Glomerular visceral epithelial cell (primary cell): ENCODE measurements at regions not wholly inside any gene's neighbourhood (a gene's known extent, or its start where the extent isn't known, plus 50 kb on each side); places are given as distances from the start of the nearest gene placed in this dataset.

ENCODE experiments used
- DNase-seq: peaks from one replicate; pipeline ENCODE4 v3.0.0-alpha.2; 2016; ENCODE audit errors: extremely low spot score

DNA sequence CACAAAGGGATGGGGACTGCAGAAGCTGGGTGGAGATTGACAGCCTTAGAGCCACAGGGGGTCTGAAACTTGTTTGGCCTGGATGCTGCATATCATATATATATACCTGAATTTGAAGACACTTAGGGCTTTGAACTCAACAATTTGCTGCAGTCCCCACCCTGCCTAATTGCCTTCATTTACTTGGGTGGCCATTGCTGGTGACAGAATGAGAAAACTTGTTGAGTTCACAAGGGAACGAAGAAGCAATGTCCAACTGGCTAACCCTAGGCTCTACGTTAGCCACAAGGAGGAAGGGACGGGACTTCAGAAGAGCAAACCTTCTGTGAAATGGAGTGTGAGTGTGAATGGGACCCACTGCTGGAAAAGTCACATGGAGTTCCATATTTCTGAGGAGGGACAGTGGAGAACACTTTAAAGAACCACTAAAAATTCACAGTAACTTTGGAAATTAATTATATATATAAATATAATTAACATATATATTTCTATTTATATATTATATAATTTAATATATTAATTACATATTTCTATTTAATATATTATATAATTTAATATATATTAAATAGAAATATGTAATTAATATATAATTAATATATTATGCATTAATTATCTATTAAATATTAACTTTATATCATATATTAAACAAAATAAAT, 215.3 kb upstream of the SOX9 start:
- DNase-seq, result no peak

DNA sequence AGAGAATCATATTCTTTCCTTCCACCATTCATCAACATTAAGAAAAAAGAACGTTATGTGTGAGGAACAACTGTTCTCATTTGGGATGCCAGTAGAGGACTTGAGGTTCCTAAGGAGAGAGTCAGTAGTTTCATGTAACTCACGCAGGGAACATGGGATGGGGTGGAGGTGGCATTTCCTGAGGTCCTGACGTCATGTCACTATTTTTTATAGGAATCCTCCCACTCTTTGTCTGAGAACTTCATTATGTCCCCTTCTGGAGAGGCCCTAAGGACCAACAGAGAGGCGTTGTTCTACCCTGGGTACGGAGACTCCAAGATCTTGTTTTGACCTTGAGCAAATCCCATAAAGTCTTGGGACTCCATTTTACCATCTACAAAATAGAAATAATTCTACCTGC, 211.7 kb upstream of the SOX9 start:
- DNase-seq, result no peak

DNA sequence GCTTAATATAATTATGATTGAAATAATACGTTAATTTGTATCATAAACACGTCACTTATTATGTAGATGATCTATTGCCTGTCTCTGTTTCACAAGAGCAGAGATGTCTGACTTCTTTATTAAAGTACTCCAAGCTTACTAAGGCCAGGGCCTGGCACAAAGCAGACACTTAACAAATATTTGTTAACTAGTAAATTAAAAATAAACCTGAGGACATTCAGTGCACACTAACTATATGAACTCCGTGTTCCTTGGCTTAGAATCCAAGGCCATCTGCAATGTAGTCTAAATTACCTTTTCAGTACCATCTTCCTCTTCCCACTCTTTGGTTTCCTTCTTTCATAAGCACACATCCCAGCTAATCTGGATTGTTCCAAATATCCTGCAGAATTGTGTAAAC, 210.8 kb upstream of the SOX9 start:
- no peak for DNase-seq

DNA sequence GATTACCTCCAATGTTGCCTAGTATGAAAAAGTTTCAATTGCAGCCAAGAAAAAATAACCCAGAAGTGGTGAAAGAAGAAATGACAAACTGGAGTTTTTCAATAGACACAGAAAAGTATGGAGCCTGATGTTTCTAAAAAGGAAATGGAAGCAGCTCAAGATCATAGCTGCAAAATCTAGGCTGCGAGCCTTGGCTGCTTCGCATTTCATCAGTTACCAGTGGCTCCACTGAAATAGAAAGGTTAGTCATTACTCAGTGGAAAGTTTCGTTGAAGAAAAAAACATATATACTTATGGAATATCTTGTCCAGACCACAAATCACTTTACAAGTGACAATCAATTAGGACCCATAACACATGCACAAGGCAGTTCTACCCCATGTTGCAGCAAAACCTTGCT, 206.8 kb upstream of the SOX9 start:
- DNase-seq, result no peak

DNA sequence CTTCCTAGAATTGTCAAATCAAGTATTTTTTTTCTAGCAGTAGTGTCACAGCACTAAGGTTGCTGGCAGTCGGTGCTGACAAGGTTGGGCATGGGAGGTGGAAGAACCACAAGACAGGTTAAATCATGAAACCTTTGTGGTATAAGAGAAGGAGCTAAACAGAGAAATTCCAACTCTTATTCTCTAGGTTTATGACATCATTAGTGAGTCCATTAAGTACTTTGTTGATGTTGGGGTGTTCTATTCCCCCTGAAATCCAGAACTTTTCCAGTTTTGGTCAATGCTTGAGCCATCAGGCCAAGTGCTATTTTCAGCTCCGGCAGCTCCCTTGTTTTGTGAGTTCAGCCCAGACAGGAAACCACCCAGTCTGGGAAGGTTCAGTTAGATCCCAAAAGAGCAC, 206.0 kb upstream of the SOX9 start:
- DNase-seq, result no peak

DNA sequence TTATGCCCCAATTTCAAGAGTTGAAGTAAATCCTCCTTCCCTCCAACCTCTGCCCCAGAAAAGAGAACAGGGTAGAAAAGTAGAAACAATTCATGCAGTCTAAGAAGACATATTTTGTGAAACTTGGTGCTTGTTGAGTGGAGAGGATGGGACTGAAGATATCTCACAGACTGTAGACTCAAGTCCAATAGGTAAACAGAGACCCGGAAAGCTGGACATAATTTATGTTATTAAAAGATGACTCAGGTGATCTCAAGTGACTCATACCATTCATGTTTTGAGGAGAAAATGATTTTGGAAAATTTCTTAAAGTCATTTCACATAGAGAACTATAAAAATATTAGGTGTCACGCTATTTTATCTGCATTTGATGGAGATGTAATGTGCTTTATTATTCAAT, 203.1 kb upstream of the SOX9 start:
- no peak for DNase-seq

DNA sequence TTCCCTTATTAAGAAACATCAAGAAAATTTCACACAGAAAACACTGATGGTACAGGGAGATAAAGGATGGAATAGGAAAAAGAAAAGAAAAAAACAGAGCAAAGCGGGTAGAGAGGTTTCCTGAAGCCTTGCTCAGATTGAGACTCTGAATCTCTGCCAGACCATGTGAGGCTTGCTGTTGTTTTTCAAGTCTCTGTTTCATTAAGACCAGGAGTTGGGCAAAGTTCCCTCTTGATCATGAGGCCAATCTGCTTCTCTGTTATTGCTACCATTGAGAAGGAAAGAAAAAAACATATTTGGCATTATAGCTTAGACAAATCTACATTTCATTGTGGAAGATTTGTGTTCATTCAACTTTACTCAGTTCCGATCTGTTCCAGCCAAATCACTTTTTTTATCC, 201.6 kb upstream of the SOX9 start:
- DNase-seq, result no peak

DNA sequence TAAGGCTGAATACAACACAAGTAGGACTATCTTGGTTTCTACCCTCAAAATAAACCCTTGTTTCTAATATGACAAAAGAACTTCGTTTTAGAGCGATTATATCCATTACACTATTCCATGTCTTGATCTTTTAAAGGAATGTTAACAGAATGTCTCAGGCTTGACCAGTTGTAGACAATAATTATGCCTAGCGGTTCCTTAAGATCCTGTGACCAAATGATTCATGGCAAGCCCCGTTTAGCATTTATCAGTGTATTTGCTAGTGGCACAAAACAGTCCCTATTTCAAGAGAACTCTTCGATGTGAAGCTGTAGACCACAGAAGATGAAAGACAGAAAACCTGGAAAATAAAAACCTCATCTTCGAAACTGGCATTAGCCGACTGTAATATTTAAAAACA, 200.9 kb upstream of the SOX9 start:
- no peak for DNase-seq

DNA sequence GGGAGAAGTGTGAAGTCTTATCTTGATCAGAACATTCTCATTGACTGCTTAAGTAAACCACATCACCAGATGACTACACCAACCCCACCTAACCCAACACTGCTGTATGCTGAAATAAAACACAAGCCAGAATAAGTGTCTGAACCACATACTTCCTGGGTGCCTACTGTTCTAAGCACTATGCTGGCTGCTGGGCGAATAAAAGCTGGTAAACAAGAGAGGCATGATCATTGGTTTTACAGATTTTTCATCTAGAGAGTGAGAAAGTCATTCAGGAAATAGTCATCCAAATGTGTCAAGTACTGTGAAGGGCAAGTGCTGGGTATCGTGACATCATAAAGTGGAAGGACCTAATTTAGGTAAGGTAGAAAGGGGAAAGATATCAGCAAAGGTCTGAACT, 199.0 kb upstream of the SOX9 start:
- peak; percentile 17 for DNase-seq

DNA sequence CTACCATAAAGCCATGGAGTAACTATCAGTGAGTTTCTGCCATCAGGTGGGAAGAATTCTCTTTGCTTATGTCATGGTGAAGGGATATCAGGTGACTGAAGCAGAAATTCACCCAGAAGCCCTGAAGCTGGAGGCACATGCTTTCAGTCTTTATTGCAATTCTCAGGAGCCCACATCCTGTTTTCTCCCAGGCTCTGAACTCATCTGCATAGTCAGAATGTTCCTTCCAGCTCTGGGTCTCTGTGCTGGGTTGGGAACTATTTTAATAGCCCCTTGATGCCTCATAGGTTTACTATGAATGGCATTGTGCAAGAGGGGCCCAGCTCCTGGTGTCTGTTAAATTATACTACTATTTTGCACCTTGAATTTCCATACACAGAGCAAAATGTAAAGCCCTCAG, 198.4 kb upstream of the SOX9 start:
- DNase-seq, result peak; percentile 64

DNA sequence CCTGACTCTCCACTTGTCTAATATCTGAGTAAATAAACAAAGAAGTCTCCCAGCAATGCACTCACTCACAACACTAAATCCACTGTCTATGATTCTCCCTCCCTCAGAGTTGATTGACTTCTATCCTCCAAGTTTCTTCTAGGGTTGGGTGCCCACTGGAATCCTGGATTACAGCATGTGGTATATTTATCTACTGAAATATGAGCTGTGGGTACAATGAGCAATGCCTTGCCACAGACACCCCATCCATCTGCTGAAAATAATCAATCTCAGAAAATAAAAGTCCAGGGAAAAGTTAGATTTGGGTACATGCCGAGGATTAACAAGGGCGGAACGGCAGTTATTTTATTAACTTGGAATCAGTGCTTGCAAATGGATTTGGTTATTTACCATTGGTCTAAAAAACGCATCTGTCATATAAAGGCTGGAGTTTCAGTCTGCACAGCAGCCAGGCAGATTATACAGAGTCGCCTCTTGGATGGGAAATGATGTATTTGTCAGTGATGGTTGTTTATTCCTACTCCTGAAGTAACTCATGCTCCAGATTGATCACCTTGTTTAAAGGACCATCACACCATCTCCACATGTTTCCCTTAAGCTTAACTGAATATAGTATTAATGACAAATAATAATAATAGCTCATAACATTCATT, 193.9 kb upstream of the SOX9 start:
- DNase-seq, result peak; percentile 75

DNA sequence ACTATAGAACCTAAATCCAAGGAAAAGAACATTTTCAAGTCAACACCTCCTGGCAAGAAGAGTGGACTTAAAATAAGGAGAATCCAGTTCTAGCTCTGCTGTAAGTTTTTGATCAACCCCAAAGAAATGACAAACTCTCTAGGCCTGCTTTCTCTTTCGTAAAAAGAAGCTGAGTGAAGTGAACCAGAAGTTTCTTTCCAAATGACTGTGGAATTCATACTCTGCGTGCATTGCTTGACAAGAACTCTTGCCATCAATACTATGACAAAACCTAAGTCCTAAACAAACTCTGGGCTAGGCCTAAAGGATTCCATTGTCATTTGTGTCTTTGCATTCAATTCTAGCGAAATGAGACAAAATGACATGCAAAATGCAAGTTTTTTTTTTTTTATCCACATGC, 187.5 kb upstream of the SOX9 start:
- no peak for DNase-seq

DNA sequence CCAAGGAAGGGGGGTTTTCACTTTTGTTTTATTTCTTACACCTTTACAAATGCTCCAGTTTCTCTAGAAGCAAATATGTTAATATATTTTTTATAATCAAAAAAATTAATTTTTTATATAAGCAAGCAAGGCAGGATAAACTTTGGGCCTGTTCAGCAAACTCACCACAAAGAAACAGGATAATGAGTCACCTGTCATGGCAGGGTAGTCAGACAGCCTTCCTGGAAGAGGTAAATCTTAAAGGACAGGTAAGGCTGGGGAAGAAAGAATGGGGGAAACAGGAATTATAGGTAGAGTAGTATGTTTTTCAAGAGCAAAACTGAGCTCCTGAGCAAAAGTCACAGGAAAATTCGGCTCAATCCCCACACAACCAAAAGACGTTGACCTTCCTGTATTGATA, 186.3 kb upstream of the SOX9 start:
- no peak for DNase-seq

DNA sequence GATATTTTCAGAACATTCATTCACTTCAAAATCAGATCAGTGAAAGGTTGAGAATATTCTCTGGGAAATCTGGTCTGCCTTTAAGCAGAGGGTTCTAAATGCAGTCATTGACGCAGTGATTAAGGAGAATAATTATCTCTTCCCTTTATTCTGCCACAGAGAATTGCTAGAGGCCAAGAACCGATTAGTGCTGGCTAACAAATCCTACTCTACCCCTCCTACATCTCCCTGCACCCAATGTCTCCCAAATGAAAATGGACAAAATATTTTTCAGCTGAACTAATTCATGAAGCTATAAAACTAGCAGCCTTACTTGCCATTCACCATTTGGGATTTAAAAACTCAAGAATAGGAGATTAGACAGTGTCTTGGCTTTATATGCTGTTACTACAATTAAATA, 185.5 kb upstream of the SOX9 start:
- no peak for DNase-seq

DNA sequence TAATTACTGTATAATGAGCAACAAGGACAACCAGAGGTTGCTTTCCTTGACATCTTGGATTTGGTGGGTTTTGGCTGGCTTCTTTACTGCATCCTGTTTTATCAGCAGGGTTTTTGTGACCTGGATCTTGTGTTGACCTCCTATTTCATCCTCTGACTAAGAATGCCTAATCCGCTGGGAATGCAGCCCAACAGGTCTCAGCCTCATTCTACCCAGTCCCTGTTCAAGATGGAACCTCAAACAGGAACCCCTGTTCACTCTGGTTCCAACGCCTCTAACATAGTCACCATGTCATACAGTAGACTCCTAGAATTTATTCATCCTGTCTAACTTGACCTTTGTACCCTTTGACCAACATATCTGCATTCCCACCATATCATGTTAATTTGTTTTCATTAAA, 183.8 kb upstream of the SOX9 start:
- DNase-seq, result no peak

DNA sequence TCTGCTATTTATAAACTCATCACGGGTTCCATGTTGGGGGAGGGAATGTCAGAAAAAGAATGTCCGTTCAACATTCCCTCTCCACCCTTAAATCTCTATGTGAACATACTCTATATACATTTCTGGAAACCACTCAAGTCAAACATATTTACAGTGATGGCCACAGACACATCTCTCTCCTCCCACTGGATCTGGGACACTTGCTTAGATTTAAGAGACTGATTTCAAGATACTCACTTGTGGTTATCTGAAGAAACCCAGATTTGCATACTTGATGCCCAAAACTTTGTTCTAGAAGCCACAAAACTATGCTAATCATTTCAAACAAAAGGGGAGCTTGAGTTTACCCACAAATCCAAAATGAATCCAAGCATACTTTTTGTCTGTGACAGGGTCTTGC, 182.9 kb upstream of the SOX9 start:
- no peak for DNase-seq

DNA sequence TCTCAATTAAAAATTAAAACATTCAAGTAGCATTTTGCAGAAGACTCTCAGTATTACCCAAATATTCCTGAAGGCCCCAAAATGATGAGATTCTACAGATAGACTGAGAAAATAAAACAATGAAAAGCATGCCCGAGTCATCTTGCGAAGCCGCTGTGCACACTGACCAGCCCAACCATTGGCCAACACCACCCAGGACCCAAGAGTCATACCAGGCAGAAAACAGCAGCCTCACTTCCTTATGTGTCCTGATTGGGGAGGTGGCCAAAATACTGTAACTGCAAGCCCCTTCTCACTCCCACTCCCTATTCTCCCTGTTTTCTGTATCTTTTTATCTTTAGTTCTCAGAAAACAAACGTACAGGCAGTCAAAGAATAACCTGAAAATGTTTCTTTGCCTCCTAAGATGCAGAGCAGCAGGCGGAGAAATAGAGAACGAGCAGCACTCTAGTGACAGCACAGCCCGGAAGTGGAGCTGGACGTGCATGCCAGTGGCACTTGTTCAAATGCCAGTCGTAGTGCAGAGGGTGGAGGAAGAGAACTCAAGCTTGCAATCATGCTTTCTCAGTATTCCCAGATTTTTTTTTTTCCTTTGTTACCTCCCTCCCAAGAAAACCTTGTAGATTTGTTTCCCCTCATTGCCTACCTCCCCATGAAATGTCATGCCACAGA, 182.3 kb upstream of the SOX9 start:
- no peak for DNase-seq

DNA sequence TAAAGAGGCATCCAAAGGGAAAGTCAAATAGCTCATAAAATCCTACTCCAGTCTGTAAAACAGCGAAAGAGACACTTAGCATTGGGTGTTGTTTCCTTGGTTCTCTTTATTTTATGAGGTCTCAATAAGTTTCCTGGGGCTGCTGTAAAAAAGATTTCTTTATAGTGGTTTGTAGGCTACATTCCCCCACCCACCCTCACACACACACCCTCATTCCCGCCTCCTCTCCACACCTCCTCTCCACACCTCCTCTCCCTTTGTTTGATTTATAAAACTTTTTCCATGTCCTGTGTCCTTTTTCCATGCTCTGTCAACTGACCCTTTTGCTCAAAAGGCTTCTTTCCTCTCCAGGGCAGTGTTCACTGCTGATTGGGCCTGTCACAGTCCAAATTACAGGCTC, 178.9 kb upstream of the SOX9 start:
- DNase-seq, result no peak

DNA sequence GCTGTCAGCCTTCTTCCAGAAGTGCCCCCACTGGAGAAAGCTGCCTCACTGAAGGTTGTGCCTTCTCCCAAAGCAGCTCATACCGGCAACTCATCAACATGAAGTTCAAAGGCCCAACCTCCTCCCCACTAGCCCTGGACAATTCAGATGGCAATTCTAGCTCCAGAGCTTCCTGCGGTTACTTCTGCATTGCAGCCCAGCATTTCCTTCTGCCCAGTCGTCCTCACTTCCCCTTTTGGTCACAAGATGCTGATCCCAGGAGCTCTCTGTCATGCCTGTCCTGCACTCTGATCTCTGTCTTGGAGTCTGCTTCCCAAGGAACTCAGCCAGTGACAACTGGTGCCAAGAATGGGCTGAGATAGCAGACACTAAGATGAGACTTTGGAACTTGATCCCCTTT, 178.2 kb upstream of the SOX9 start:
- DNase-seq, result no peak

DNA sequence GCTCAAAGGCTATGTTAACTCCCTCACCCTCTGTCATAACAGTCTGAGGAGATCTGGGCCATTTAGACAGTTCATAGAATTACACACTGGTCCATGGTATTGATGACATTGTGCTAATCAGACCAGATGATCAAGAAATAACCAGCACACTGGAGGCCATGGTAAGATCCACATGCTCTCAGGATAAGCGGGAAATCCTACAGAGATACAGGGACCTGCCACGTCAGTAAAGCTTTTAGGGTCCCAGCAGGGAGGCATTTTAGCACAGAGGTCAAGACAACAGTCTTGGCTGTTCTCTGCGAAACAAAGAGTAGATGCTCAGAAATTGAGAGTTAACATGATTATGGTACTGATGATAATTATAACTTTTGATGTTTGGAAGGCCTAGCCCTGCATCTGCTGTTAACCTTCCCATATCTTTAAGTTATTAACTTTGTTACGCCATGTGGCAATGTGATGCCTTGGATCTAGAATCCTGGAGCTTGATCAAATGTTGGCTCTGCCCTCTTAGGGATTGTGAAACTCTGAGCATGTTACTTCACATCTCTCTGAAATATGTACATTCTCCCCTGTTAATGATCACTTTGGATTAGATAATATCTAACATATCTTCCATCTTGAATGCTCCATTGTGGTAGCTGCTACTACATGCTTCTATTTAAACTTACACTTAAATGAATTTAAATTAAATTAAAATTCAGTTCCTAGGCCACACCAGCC, 172.0 kb upstream of the SOX9 start:
- DNase-seq, result no peak

DNA sequence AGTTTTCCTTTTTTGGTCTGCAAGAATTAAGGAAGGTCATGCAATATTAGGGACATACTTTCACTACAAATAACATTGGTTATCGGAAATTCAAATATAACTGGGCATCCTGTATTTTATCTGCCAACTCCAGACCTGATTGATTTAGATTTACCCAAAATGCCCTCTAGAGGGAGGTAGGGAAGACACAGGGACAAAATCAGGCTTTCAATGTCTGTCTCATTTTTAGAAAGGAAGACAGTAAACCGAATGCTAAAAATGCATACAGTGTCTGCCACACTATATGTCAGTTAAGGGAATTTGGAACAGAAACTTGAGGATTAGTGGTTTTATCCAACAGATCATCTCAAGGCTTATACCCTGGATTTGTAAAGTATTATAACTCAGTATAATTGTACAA, 161.7 kb upstream of the SOX9 start:
- DNase-seq, result no peak

DNA sequence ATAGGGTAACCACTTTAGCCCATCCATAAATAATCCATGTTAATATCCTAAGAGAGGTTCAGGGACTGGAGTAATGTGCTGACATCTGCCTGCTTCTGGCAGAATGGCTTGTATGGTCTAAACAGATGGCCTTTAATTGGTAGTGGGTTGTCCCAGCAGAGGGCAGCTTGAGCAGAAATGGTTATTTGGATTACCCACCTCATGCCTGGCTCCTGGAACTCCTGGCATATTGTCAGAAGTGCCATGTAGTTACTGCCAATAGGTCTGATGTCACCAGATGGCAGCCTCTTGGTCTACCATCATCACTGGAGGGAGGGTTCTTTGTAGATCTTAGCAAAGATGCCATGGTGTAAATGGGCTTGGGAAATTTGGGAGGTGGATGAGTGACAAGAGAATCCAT, 157.5 kb upstream of the SOX9 start:
- no peak for DNase-seq

DNA sequence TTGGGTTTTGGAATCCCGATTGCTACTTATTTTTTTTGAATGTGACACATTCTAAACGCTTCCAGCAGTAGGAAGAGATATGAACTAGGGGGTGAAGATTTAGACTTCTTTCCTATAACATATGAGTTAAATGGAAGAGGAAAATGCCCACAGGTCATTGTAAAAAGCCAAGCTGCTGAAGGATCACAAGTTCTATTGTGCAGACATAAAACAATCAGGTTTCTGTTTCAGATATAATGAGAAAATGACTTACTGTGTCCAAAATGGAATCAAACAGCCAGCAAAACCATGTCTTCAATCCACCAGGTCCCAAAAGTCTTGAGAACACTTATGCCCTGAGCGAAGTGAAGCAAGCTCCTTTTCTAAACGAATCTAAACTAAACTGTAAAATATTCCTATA, 157.0 kb upstream of the SOX9 start:
- no peak for DNase-seq
